Vagina (tissue), 2 donors: ENCODE measurements at regions not wholly inside any gene's neighbourhood (a gene's known extent, or its start where the extent isn't known, plus 50 kb on each side); places are given as distances from the start of the nearest gene placed in this dataset.

Source experiments
- CTCF ChIP-seq, 3 experiments: fragments of 450-650 bp in 2 of 3; fragments of 200-600 bp in 1 of 3; sonication (generic) in 1 of 3; IDR thresholded peaks; one replicate each; pipeline ENCODE4 v1.5.1; 2017 to 2019; ENCODE audit warnings: antibody characterized with exemption in 3 of 3, mild to moderate bottlenecking in 2 of 3, moderate library complexity in 2 of 3
- POLR2A ChIP-seq, 2 donors: fragments of 450-650 bp; IDR thresholded peaks; one replicate each; pipeline ENCODE4 v1.6.1; 2017; ENCODE audit warnings: antibody characterized with exemption in 2 of 2, mild to moderate bottlenecking in 2 of 2, moderate library complexity in 2 of 2
- POLR2AphosphoS5 ChIP-seq, 2 donors: sonication (generic); formaldehyde crosslinking; IDR thresholded peaks; one replicate each; pipeline ENCODE4 v1.9.0; 2017; ENCODE audit warnings: antibody characterized with exemption in 2 of 2, mild to moderate bottlenecking in 2 of 2, low read depth in 1 of 2; ENCODE audit not compliant: insufficient read depth in 1 of 2

- no peak for TF ChIP-seq POLR2AphosphoS5 (IDR thresholded peaks at IDR 0.05; ENCODE audit: insufficient read depth in 1 of 2, low read depth in 1 of 2)
- no peak for TF ChIP-seq CTCF (IDR thresholded peaks at IDR 0.05)
- no peak for TF ChIP-seq POLR2A (IDR thresholded peaks at IDR 0.05)
These were observed 903.6 kb upstream of the TMEM132C start for GRCh38 chr12:127363392-127363791.
